GM23248 (cell line): ENCODE measurements at regions not wholly inside any gene's neighbourhood (a gene's known extent, or its start where the extent isn't known, plus 50 kb on each side); places are given as distances from the start of the nearest gene placed in this dataset.

Experiments
- DNase-seq: peaks from one replicate; pipeline ENCODE4 v3.0.0-alpha.2; 2015
- H2AFZ ChIP-seq: fragments of 200-600 bp; sonication (generic); 2 replicates; pipeline ENCODE4 v1.6.1; 2016; ENCODE audit warnings: antibody characterized with exemption
- H3F3A ChIP-seq: fragments of 200-600 bp; sonication (generic); 2 replicates; pipeline ENCODE4 v1.6.1; 2016; ENCODE audit warnings: mild to moderate bottlenecking, antibody characterized with exemption, mixed run types; ENCODE audit not compliant: insufficient read depth
- H3K27ac ChIP-seq: fragments of 200-600 bp; sonication (generic); 2 replicates; pipeline ENCODE4 v1.5.1; 2016; ENCODE audit warnings: mild to moderate bottlenecking
- H3K27me3 ChIP-seq: fragments of 200-600 bp; sonication (generic); replicated peaks from 2 replicates; pipeline ENCODE4 v1.6.1; 2016; ENCODE audit warnings: mild to moderate bottlenecking; ENCODE audit not compliant: insufficient read depth
- H3K36me3 ChIP-seq: fragments of 200-600 bp; sonication (generic); 2 replicates; pipeline ENCODE4 v1.6.1; 2016; ENCODE audit warnings: low read depth, mild to moderate bottlenecking
- H3K4me1 ChIP-seq: fragments of 200-600 bp; sonication (generic); 2 replicates; pipeline ENCODE4 v1.6.1; 2016; ENCODE audit warnings: mild to moderate bottlenecking; ENCODE audit not compliant: insufficient read depth
- H3K4me2 ChIP-seq: fragments of 200-600 bp; sonication (generic); one replicate; pipeline ENCODE4 v1.6.1; 2016; ENCODE audit warnings: mild to moderate bottlenecking; ENCODE audit not compliant: unreplicated experiment
- H3K4me3 ChIP-seq: fragments of 200-600 bp; sonication (generic); 2 replicates; pipeline ENCODE4 v1.5.1; 2016; ENCODE audit warnings: mild to moderate bottlenecking
- H3K79me2 ChIP-seq: fragments of 200-600 bp; sonication (generic); 2 replicates; pipeline ENCODE4 v1.6.1; 2016; ENCODE audit warnings: mild to moderate bottlenecking; ENCODE audit not compliant: insufficient read depth
- H3K9ac ChIP-seq: fragments of 200-600 bp; sonication (generic); 2 replicates; pipeline ENCODE4 v1.6.1; 2016; ENCODE audit warnings: mild to moderate bottlenecking
- H3K9me2 ChIP-seq: fragments of 200-600 bp; sonication (generic); 2 replicates; pipeline ENCODE4 v1.6.1; 2016; ENCODE audit warnings: mixed run types, mild to moderate bottlenecking, moderate library complexity; ENCODE audit not compliant: insufficient read depth
- H3K9me3 ChIP-seq: fragments of 200-600 bp; sonication (generic); one replicate; pipeline ENCODE4 v1.6.1; 2017; ENCODE audit warnings: low read depth
- H4K20me1 ChIP-seq: fragments of 200-600 bp; sonication (generic); 2 replicates; pipeline ENCODE4 v1.6.0; 2016; ENCODE audit not compliant: insufficient read depth
- EZH2 ChIP-seq: fragments of 200-600 bp; sonication (generic); IDR thresholded peaks from 2 replicates; pipeline ENCODE4 v1.6.1; 2018; ENCODE audit warnings: antibody characterized with exemption, mild to moderate bottlenecking; ENCODE audit not compliant: insufficient read depth, poor library complexity, severe bottlenecking
- EZH2phosphoT487 ChIP-seq: fragments of 200-600 bp; sonication (generic); IDR thresholded peaks from 2 replicates; pipeline ENCODE4 v1.6.1; 2018; ENCODE audit warnings: antibody characterized with exemption, moderate library complexity, mild to moderate bottlenecking, low read depth; ENCODE audit not compliant: insufficient read depth
- WGBS, 2 experiments: methylation state at CpG; one replicate each; pipeline ENCODE4 v1.1.6; 2015 to 2017; ENCODE audit warnings: low lambda C conversion rate in 2 of 2, low coverage in 1 of 2; ENCODE audit errors: missing lambda C conversion rate in 2 of 2; 5-methylcytosine and 5-hydroxymethylcytosine counted together
- in situ Hi-C: fragments of 300-500 bp; cut with MboI; formaldehyde crosslinking; loops from 2 replicates; pipeline ENCODE4 v1.15.0; 2020

GRCh38 chr18:73952296-73952946 lies 195.2 kb downstream of the FBXO15 start:
- in situ Hi-C loops, result loop anchor here (5.0 kb wide), 1 partner anchor 50 kb away; no protein-coding TSS in a partner anchor
- no peaks in the 10 kb centered on the region for H3F3A ChIP-seq
- H3K36me3 ChIP-seq, result no peaks in the 10 kb centered on the region
- no peak overlapping the region for H2AFZ ChIP-seq
- no peak overlapping the region for H3K4me2 ChIP-seq
- WGBS, 2 experiments, result 51 to 53% methylated on average over 7 of the region's 7 CpGs
- H3K4me1 ChIP-seq, result no peaks in the 10 kb centered on the region
- H3K9me3 ChIP-seq, result no peaks in the 10 kb centered on the region
- no peaks in the 10 kb centered on the region for H3K79me2 ChIP-seq
- H3K9ac ChIP-seq, result no peak overlapping the region
- peaks cover 8% of the 10 kb centered on the region; the same call in 1 of the 2 replicates for H3K27me3 ChIP-seq
- no peak for DNase-seq
- TF ChIP-seq EZH2 (no peak), EZH2phosphoT487 (no peak)
- H3K9me2 ChIP-seq, result no peaks in the 10 kb centered on the region
- H3K27ac ChIP-seq, result no peak overlapping the region
- H4K20me1 ChIP-seq, result no peaks in the 10 kb centered on the region
- H3K4me3 ChIP-seq, result no peak overlapping the region

GRCh38 chr18:73950116-73950700 lies 197.4 kb downstream of the FBXO15 start:
- 71 to 73% methylated on average over 2 of the region's 2 CpGs for WGBS, 2 experiments
- Histone ChIP-seq H3K36me3 (no peaks in the 10 kb centered on the region), H2AFZ (no peak overlapping the region), H3K4me3 (no peak overlapping the region), H3K4me2 (no peak overlapping the region), H3K4me1 (no peaks in the 10 kb centered on the region), H3K27me3 (no peaks in the 10 kb centered on the region), H3K9me2 (no peaks in the 10 kb centered on the region), H4K20me1 (no peaks in the 10 kb centered on the region), H3F3A (no peaks in the 10 kb centered on the region), H3K27ac (no peak overlapping the region), H3K79me2 (no peaks in the 10 kb centered on the region), H3K9ac (no peak overlapping the region), H3K9me3 (no peaks in the 10 kb centered on the region)
- TF ChIP-seq EZH2 (no peak), EZH2phosphoT487 (no peak)
- no peak for DNase-seq
- in situ Hi-C loops, result loop anchor here (5.0 kb wide), 1 partner anchor 52 kb away; no protein-coding TSS in a partner anchor

- DNase-seq, result no peak
- Histone ChIP-seq H3K79me2 (no peaks in the 10 kb centered on the region), H4K20me1 (no peaks in the 10 kb centered on the region), H3K9me2 (no peaks in the 10 kb centered on the region), H3K36me3 (no peaks in the 10 kb centered on the region), H3F3A (no peaks in the 10 kb centered on the region), H3K27ac (no peak overlapping the region), H3K4me2 (no peak overlapping the region), H3K9ac (no peak overlapping the region), H3K4me3 (no peak overlapping the region), H3K27me3 (no peaks in the 10 kb centered on the region), H2AFZ (no peak overlapping the region), H3K4me1 (no peaks in the 10 kb centered on the region), H3K9me3 (no peaks in the 10 kb centered on the region)
- TF ChIP-seq EZH2phosphoT487 (no peak), EZH2 (no peak)
- 81 to 90% methylated on average over 3 of the region's 3 CpGs for WGBS, 2 experiments
- in situ Hi-C loops, result no loop called here
Observed at GRCh38 chr18:73948497-73948896, 199.1 kb downstream of the FBXO15 start.

GRCh38 chr18:73948084-73948483 lies 199.6 kb downstream of the FBXO15 start:
- no peaks in the 10 kb centered on the region for H3K9me2 ChIP-seq
- no peak overlapping the region for H2AFZ ChIP-seq
- H4K20me1 ChIP-seq, result no peaks in the 10 kb centered on the region
- no peak overlapping the region for H3K27ac ChIP-seq
- TF ChIP-seq EZH2 (no peak), EZH2phosphoT487 (no peak)
- no peaks in the 10 kb centered on the region for H3K9me3 ChIP-seq
- in situ Hi-C loops, result no loop called here
- no peak overlapping the region for H3K4me2 ChIP-seq
- H3K79me2 ChIP-seq, result no peaks in the 10 kb centered on the region
- H3F3A ChIP-seq, result no peaks in the 10 kb centered on the region
- 41 to 52% methylated on average over 4 of the region's 4 CpGs for WGBS, 2 experiments
- no peak overlapping the region for H3K9ac ChIP-seq
- no peaks in the 10 kb centered on the region for H3K4me1 ChIP-seq
- no peak overlapping the region for H3K4me3 ChIP-seq
- no peaks in the 10 kb centered on the region for H3K36me3 ChIP-seq
- no peak for DNase-seq
- no peaks in the 10 kb centered on the region for H3K27me3 ChIP-seq
